Neutrophil (primary cell): ENCODE measurements at regions not wholly inside any gene's neighbourhood (a gene's known extent, or its start where the extent isn't known, plus 50 kb on each side); places are given as distances from the start of the nearest gene placed in this dataset.

Experiments
- H3K27ac ChIP-seq: fragments of 200-600 bp; sonication (generic); 2 replicates; pipeline ENCODE4 v1.5.1; 2016; ENCODE audit warnings: mild to moderate bottlenecking, moderate library complexity
- H3K27me3 ChIP-seq: fragments of 200-600 bp; sonication (generic); 2 replicates; pipeline ENCODE4 v1.6.0; 2016; ENCODE audit warnings: mild to moderate bottlenecking
- H3K36me3 ChIP-seq: fragments of 200-600 bp; sonication (generic); 2 replicates; pipeline ENCODE4 v1.5.1; 2017
- H3K4me1 ChIP-seq, 2 experiments: fragments of 200-600 bp in 1 of 2; sonication (generic) in 1 of 2; 1 replicate in 1 of 2; 2 replicates in 1 of 2; pipeline versions ENCODE4 v1.5.1 to v1.6.1; 2013 to 2016; ENCODE audit warnings: low read depth in 1 of 2, low read length in 1 of 2, mild to moderate bottlenecking in 1 of 2, moderate library complexity in 1 of 2; ENCODE audit not compliant: control insufficient read depth in 1 of 2, insufficient read depth in 1 of 2
- H3K4me3 ChIP-seq, 2 experiments: fragments of 200-600 bp in 1 of 2; sonication (generic) in 1 of 2; 1 replicate in 1 of 2; 2 replicates in 1 of 2; pipeline ENCODE4 v1.5.1; 2013 to 2016; ENCODE audit warnings: low read depth in 1 of 2, low read length in 1 of 2, mild to moderate bottlenecking in 1 of 2, moderate library complexity in 1 of 2
- H3K9me3 ChIP-seq: fragments of 200-600 bp; sonication (generic); 2 replicates; pipeline ENCODE4 v1.5.1; 2016
- TF ChIP-seq, protein P1 (sequence below): fragments of 200-600 bp; sonication (generic); IDR thresholded peaks from 2 replicates; pipeline ENCODE4 v1.5.1; 2016; ENCODE audit warnings: antibody characterized with exemption

DNA sequence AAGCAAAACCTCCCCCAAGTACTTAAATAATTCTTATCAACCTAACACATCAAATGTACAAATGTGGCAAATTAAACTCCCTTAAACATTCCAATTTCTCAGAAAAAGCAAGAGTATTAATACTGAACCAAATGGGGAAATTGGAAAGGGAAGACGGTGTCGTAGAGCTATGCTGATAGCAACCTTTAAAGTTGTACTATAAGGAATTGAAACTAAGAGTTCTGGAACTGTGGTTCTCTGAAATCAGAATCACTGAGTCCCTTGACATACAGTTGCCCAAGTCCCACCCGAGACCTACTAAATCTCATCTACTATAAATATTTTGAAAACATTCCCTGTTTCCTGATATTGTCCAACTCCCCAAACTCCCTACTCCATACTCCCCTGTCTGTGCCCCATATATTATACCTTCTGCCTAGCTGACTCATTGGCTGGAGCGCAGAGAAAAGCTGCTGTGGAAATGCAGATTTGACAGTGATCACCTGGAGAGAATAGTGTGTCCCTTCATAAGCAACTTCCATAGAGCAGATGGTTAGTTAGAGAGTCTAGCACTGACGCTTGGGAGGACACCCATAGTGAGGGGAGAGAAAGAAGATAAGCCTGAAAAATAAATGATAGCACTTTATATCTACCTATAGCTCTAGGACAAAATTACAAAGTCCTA is 51.4 kb upstream of the ITM2B start:
- Histone ChIP-seq H3K27ac (no peak overlapping the region), H3K4me3 (no peak overlapping the region), H3K9me3 (no peaks in the 10 kb centered on the region), H3K36me3 (no peaks in the 10 kb centered on the region), H3K27me3 (no peaks in the 10 kb centered on the region), H3K4me1 (peaks cover 0 to 2% of the 10 kb centered on the region in 2 experiments)
- TF ChIP-seq, protein P1, sequence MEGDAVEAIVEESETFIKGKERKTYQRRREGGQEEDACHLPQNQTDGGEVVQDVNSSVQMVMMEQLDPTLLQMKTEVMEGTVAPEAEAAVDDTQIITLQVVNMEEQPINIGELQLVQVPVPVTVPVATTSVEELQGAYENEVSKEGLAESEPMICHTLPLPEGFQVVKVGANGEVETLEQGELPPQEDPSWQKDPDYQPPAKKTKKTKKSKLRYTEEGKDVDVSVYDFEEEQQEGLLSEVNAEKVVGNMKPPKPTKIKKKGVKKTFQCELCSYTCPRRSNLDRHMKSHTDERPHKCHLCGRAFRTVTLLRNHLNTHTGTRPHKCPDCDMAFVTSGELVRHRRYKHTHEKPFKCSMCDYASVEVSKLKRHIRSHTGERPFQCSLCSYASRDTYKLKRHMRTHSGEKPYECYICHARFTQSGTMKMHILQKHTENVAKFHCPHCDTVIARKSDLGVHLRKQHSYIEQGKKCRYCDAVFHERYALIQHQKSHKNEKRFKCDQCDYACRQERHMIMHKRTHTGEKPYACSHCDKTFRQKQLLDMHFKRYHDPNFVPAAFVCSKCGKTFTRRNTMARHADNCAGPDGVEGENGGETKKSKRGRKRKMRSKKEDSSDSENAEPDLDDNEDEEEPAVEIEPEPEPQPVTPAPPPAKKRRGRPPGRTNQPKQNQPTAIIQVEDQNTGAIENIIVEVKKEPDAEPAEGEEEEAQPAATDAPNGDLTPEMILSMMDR = no peak

GRCh38 chr13:48178126-48178525 is 54.9 kb upstream of the ITM2B start:
- Histone ChIP-seq H3K4me1 (peaks cover 13 to 19% of the 10 kb centered on the region in 2 experiments), H3K27me3 (no peaks in the 10 kb centered on the region), H3K36me3 (no peaks in the 10 kb centered on the region), H3K27ac (no peak overlapping the region), H3K4me3 (no peak overlapping the region), H3K9me3 (no peaks in the 10 kb centered on the region)
- TF ChIP-seq, protein P1 = no peak

DNA sequence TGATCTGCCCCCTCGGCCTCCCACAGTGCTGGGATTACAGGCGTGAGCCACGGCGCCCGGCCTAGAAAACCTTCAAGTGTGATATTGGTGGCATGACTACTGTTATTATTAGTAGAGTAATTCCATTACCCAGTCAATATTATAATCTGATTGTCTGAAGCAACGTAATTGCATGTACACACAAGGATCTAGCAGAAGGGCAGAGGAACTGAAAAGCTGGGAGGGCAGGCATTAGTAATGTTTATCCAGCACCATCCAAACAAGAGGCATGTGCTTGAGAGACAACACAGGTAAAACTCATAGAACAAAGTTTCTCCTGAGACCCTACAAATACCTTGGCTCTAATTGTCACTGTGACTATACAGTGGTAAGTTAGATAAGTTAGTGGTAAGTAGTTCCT is 56.2 kb upstream of the ITM2B start:
- Histone ChIP-seq H3K27ac (no peak overlapping the region), H3K36me3 (no peaks in the 10 kb centered on the region), H3K4me3 (no peak overlapping the region), H3K4me1 (peaks cover 16 to 25% of the 10 kb centered on the region in 2 experiments), H3K27me3 (no peaks in the 10 kb centered on the region), H3K9me3 (no peaks in the 10 kb centered on the region)
- TF ChIP-seq, protein P1 = no peak

DNA sequence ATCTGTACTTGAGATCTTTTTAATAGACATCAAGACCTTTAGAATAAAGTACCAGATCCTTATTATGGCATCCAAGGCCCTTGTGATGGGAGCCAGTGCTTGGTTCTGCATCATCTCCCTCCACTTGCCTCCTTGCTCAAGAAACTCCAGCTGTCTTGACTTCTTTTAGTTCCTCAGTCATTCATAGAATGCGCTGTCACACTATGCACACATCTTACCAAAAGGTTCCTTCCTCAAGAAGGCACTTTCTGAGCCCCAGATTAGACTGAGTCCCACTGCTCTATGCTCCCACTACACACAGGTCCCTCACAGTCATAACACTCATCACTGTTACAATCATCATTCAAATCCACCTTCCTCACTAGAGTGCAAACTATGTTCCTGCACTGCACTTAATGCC is 57.8 kb upstream of the ITM2B start:
- TF ChIP-seq, protein P1 = no peak

DNA sequence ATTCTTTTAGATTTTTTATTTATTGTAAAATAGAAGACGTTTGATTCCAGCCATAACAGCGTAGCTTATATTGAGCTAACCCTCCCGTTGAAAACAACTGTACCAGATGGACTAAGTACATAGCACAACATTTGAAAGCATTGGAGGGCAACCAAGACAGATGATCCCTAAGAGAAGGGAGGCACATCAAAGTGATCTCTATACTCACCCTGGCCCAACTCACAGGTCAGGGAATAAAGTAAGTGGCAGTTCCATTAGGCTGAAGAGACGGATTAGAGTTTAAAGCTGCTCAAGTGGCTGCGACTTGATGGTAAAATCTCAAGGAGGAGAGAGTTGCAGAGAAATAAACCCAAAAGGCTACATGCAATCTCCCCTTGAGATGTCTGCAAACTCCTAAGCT is 65.1 kb upstream of the ITM2B start:
- Histone ChIP-seq H3K27ac (no peak overlapping the region), H3K4me3 (no peak overlapping the region), H3K4me1 (peaks cover 23 to 39% of the 10 kb centered on the region in 2 experiments), H3K36me3 (no peaks in the 10 kb centered on the region), H3K9me3 (no peaks in the 10 kb centered on the region), H3K27me3 (no peaks in the 10 kb centered on the region)
- TF ChIP-seq, protein P1 = no peak

More for the DNA sequence above, 57.8 kb upstream of the ITM2B start:
- Histone ChIP-seq H3K4me3 (no peak overlapping the region), H3K4me1 (peaks cover 16 to 25% of the 10 kb centered on the region in 2 experiments), H3K27ac (peak overlapping the region; percentile 78), H3K27me3 (no peaks in the 10 kb centered on the region), H3K36me3 (no peaks in the 10 kb centered on the region), H3K9me3 (no peaks in the 10 kb centered on the region)
